HL-60 (cell line): ENCODE measurements at regions not wholly inside any gene's neighbourhood (a gene's known extent, or its start where the extent isn't known, plus 50 kb on each side); places are given as distances from the start of the nearest gene placed in this dataset.

Source experiments
- DNase-seq, 2 experiments: peaks; one replicate each; pipeline ENCODE4 v3.0.0-alpha.2; 2010 to 2020; ENCODE audit warnings: low read depth in 1 of 2, low spot score in 1 of 2
- H3K27ac ChIP-seq: fragments of 250-450 bp; sonication (Bioruptor Pico); replicated peaks from 2 replicates; pipeline ENCODE4 v1.5.1; 2020; ENCODE audit warnings: mild to moderate bottlenecking, moderate library complexity
- H3K27me3 ChIP-seq: fragments of 250-450 bp; sonication (Bioruptor Pico); 2 replicates; pipeline ENCODE4 v1.5.1; 2021; ENCODE audit warnings: mild to moderate bottlenecking, moderate library complexity; ENCODE audit not compliant: insufficient read depth, poor library complexity, severe bottlenecking
- H3K4me3 ChIP-seq: replicated peaks from 2 replicates; pipeline ENCODE4 v1.5.1; 2011; ENCODE audit warnings: mild to moderate bottlenecking, control low read depth, low read length; ENCODE audit not compliant: insufficient read depth
- GABPA ChIP-seq: IDR thresholded peaks from 2 replicates; pipeline ENCODE4 v1.6.1; 2012; ENCODE audit warnings: low read depth
- POLR2AphosphoS5 ChIP-seq: IDR thresholded peaks from 2 replicates; pipeline ENCODE4 v1.6.1; 2012; ENCODE audit warnings: low read depth
- SPI1 ChIP-seq: IDR thresholded peaks from 2 replicates; pipeline ENCODE4 v1.6.1; 2012; ENCODE audit warnings: low read depth, mild to moderate bottlenecking, borderline replicate concordance
- TF ChIP-seq, protein P1 (sequence below): IDR thresholded peaks from 2 replicates; pipeline ENCODE4 v1.6.1; 2012; ENCODE audit warnings: low read depth; ENCODE audit not compliant: insufficient replicate concordance
- TF ChIP-seq, protein P2 (sequence below): IDR thresholded peaks from one replicate; pipeline ENCODE4 v1.5.1; 2011; ENCODE audit warnings: low read length, control low read depth, inconsistent platforms; ENCODE audit not compliant: insufficient read depth

DNA sequence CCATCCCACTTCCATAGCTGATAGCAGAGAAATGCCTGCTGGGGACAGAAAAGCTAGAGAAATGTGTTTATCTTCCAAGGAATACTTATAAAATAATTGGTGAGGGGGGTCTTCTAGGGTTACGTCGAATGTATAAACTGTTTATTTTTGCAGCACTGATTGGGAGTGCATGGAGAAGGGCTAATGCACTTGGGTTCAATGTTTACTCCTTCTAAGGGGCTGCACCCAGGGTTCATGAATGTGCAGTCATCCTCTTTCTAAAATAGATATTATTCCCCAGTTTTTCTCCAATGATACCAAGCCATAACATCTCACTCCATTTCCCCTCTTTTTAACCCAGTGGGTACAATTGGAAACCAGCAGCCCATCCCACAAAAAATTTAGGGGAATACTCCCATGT, 336.9 kb downstream of the ETS1 start:
- H3K27ac ChIP-seq: no peak overlapping the region
- no peak for DNase-seq
- no peak overlapping the region for H3K4me3 ChIP-seq
- TF ChIP-seq, protein P1, sequence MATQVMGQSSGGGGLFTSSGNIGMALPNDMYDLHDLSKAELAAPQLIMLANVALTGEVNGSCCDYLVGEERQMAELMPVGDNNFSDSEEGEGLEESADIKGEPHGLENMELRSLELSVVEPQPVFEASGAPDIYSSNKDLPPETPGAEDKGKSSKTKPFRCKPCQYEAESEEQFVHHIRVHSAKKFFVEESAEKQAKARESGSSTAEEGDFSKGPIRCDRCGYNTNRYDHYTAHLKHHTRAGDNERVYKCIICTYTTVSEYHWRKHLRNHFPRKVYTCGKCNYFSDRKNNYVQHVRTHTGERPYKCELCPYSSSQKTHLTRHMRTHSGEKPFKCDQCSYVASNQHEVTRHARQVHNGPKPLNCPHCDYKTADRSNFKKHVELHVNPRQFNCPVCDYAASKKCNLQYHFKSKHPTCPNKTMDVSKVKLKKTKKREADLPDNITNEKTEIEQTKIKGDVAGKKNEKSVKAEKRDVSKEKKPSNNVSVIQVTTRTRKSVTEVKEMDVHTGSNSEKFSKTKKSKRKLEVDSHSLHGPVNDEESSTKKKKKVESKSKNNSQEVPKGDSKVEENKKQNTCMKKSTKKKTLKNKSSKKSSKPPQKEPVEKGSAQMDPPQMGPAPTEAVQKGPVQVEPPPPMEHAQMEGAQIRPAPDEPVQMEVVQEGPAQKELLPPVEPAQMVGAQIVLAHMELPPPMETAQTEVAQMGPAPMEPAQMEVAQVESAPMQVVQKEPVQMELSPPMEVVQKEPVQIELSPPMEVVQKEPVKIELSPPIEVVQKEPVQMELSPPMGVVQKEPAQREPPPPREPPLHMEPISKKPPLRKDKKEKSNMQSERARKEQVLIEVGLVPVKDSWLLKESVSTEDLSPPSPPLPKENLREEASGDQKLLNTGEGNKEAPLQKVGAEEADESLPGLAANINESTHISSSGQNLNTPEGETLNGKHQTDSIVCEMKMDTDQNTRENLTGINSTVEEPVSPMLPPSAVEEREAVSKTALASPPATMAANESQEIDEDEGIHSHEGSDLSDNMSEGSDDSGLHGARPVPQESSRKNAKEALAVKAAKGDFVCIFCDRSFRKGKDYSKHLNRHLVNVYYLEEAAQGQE: no peak
- no peak for TF ChIP-seq GABPA
- TF ChIP-seq SPI1: no peak
- TF ChIP-seq POLR2AphosphoS5: no peak
- TF ChIP-seq, protein P2, sequence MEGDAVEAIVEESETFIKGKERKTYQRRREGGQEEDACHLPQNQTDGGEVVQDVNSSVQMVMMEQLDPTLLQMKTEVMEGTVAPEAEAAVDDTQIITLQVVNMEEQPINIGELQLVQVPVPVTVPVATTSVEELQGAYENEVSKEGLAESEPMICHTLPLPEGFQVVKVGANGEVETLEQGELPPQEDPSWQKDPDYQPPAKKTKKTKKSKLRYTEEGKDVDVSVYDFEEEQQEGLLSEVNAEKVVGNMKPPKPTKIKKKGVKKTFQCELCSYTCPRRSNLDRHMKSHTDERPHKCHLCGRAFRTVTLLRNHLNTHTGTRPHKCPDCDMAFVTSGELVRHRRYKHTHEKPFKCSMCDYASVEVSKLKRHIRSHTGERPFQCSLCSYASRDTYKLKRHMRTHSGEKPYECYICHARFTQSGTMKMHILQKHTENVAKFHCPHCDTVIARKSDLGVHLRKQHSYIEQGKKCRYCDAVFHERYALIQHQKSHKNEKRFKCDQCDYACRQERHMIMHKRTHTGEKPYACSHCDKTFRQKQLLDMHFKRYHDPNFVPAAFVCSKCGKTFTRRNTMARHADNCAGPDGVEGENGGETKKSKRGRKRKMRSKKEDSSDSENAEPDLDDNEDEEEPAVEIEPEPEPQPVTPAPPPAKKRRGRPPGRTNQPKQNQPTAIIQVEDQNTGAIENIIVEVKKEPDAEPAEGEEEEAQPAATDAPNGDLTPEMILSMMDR: no peak
- no peaks in the 10 kb centered on the region for H3K27me3 ChIP-seq

DNA sequence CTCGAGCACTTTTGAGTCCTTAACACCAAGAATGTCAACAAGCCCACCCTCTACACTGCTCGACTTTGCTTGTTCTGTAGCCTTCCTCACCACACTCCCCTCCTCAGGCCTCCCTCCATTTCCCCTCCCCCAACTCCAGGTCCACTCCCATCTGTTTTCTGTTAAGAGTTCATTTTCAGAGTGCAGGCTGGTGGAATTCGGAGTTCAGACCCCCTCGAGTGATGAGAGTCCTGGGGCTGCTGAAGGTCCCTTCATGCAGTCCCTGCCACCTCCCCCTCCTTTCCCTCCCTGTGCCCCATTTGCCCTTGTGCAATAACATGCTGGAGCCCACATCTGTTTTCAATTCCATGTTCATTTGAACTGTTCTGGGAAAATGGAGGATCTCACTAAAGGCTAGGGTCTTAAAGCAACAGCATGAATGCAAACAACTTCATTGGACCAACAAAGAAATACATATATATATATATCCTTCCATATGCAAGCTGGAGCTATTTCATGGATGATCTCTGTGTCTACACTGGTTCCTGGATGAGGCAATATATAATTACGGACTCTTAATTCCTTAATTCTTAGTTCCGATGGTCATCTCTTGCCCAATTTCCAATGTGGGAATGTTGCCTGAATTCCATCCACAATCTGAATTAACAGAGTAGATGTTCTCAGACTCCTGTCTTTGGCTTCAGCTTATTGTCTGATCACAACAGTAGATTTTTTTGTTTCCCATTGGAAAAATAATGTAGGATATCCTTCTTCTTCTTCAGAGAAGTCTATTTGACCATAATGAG, 340.4 kb downstream of the ETS1 start:
- Histone ChIP-seq H3K4me3 (no peak overlapping the region), H3K27me3 (no peaks in the 10 kb centered on the region), H3K27ac (no peak overlapping the region)
- no peak for DNase-seq
- TF ChIP-seq POLR2AphosphoS5: no peak
- TF ChIP-seq GABPA: no peak
- TF ChIP-seq, protein P1: no peak
- no peak for TF ChIP-seq SPI1
- TF ChIP-seq, protein P2: no peak

DNA sequence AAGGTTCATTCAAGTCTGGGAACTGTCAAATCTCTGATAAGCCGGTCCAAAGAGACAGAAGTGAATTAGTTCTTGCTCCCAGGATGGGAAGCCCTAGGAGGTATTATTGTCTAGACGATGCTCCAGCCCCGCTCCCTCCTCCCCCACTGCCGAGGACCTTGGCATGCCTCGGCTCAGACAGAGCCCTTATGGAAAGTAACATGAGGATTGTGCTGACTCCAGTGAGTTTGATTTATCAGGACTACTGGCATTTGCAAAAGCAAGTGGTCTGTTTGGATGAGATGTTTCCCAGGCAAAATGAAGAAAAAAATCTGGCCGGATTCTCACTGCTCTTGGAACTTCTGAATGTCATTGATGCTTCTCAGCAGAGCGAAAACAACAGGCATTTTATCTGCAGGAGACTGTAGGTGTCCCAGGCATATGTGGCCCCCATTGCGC, 341.0 kb downstream of the ETS1 start:
- DNase-seq: no peak
- H3K4me3 ChIP-seq: no peak overlapping the region
- no peaks in the 10 kb centered on the region for H3K27me3 ChIP-seq
- TF ChIP-seq, protein P2: no peak
- TF ChIP-seq GABPA (no peak), POLR2AphosphoS5 (no peak), SPI1 (no peak)
- TF ChIP-seq, protein P1: no peak
- H3K27ac ChIP-seq: no peak overlapping the region
